GM18508 (cell line): ENCODE measurements at regions not wholly inside any gene's neighbourhood (a gene's known extent, or its start where the extent isn't known, plus 50 kb on each side); places are given as distances from the start of the nearest gene placed in this dataset.

Experiments
- ATAC-seq: cut with Tn5 transposase; IDR thresholded peaks from one replicate; pipeline ENCODE4 v1.9.1; 2021; ENCODE audit warnings: moderate number of reproducible peaks; ENCODE audit not compliant: insufficient read depth, unreplicated experiment

DNA sequence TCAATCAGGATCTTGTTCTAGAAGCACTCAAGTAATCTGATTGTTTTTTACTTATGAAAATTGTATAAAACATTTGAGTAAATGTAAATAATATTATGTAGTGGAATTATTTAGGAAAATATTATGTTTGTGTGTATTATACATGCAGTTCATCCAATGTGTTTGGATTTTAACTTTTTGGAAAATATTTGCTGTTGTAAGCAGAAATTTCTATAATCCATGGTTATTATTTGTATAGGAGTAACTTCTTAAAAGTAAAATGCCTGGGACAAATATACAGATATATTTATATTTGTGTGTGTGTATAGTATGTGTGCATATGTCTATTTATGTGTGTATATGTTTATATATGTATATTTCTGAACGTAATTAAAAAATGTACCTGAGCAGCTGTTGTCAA lies 1394.6 kb upstream of the AGA start:
- ATAC-seq, result no peak

DNA sequence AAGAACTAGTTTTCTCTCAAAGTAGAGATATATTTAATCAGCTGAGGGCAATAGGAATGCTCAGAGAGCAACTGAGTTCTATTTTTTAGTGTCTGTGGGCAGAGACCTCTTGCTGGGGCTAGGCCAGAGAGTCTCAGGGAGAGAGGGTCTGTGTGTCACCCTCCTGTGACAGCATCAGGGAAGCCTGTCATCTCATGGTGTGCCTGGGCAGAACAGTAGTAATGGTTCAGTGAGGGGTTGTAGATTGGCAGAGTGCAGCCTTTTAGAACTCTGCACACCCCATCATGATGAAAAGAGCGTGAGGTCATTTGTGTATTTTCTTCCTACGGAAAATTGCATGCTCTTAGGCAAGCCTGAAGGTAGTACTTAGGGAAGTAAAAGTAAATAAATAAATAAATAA lies 1396.5 kb upstream of the AGA start:
- no peak for ATAC-seq

DNA sequence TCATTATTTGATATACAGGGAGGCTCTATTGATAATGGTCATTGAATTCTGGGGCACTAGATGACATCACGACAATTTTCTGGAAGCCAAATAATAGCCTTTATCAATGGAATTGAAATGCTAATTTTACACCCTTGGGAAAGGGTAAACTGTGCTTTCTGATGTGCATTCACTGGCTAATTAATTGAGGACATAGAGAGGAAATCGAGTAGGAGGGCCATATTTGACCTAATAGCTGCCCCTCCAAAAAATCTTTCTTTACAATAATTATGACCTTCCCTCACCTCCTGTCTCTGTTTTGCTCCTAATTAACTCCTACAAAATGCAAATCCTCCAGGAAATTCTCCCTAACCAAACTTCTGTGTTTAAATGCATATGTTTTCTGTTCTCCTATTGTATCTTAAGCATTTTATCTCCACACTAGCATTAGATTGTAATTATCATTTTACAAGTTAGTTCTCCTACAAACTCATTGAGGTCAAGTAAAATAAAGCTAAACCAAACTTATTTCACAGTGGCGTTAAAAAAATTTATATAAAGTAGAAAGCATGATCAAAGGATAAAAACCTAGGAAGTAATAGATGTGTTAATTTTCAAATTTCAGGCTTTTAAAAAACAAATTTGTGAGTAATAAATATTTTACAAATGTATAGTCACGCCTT lies 1414.0 kb upstream of the AGA start:
- no peak for ATAC-seq

DNA sequence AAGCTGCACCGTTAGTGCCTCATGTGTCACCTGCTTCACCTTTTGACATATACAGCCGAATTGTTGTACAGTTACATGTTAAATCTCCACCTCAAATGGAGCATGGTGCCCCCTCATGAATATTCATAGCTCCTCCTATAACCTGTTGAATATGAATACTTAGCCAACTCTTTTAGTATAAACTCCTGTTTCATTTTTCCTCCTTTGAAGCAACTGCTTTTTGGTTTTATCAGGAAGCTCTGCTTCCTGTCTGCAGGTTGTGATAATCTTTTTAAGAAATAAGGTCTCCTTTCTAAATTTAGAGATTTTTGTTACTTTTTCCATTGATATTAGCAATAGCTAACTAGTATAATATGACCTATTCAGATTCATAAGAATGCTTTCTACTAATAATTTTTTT lies 1429.2 kb upstream of the AGA start:
- no peak for ATAC-seq

DNA sequence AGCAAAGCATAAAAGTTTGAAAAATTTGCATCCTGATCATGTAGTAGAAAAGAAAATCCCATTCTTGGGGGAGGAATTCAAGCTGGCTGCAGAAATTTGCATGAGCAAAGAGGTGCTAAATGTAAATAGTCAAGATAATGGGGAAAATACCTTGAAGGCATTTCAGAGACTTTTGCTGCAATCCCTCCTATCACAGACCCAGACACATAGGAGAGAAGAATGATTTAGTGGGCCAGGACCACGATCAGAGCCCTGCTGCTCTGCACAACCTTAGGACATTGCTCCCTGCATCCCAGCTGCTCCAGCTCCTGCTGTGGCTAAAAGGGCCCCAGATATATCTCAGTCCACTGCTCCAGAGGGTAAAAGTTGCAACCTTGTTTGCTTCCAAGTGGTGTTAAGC lies 1439.7 kb upstream of the AGA start:
- ATAC-seq, result no peak

DNA sequence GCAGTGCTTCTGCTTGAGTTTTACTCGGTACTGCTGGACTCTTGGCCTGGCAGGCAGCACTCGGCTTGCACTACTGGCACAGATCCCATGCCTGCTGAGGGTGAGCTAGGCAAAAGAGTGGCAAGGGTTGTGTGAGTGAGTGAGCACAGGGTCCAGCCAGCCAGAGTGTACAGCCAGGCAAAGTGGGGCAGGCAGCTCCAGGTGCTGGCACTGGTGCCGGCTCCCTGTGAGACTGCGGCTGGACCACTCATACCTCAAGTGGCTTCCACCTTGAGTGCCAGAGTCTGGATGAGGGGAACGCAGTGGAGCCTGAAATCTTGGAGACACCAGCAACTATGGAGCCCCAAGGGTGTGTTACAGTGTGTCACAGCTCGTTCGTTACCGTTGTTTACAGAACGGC lies 1451.9 kb upstream of the AGA start:
- no peak for ATAC-seq

DNA sequence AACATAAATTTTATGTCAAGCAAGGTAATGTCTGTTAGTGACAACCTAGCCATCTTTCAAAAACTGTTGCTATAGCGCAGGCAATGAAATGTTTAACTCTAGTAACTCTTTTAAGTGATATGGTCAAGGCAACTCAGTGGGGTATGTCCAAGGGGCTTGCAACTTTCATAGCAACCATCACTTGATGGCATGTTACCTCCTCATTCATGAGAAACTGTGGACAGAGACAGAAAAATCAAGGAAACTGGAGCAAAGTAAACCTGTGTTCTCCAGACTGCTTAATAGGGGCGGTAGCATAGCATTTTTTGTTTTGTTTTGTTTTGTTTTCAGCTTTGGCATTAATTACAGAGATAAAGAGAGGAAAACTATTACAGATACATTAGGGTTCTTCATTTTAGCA lies 1456.8 kb upstream of the AGA start:
- no peak for ATAC-seq

DNA sequence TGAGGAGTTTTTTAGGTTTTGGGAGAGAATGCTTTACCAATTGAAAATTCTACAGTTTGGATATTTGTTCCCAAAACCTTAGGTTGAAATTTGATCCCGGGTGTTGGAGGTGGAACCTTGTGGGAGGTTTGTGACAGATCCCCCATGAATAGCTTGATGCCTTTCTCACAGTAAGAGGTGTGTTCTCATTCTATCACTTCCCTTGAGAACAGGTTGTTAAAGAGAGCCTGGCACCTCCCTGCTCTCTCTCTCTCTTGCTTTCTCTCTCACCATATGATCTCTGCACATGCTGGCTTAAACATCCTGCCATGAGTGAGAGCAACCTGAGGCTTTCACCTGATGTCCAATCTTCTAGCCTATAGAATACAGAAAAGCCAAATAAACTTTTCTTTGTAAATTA lies 1475.5 kb upstream of the AGA start:
- ATAC-seq, result no peak

DNA sequence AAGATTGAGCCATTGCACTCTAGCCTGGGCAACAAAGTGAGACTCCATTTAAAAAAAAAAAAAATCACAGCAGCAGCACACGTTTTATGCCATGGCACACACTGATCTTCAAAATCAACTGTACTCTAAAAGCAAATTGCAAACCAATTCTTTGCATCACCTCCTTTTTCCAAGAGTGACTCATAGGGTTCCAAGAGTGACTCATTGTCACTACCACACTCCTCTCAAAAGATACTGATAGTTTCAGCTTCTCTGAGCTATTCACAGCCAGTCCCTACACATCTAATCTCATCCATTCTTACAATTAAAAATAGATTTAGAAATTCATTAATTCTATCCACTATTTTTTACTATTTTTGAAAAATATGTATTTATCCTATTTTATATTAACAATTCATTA lies 1494.9 kb upstream of the AGA start:
- ATAC-seq, result no peak

DNA sequence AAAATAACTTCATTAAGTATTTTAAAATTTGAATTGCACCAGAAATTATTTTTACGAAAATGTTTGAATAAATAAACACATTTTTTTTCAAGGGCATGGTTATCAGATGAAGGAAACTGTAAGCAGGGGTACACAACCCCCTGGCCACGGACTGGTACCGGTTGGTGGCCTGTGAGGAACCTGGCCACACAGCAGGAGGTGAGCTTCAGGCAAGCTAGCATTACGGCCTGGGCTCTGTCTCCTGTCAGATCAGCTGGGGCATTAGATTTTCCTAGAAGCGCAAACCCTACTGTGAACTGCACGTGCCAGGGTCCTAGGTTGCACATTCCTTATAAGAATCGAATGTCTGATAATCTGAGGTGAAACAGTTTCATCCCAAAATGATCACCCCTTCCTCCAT lies 1499.7 kb upstream of the AGA start:
- ATAC-seq, result no peak

DNA sequence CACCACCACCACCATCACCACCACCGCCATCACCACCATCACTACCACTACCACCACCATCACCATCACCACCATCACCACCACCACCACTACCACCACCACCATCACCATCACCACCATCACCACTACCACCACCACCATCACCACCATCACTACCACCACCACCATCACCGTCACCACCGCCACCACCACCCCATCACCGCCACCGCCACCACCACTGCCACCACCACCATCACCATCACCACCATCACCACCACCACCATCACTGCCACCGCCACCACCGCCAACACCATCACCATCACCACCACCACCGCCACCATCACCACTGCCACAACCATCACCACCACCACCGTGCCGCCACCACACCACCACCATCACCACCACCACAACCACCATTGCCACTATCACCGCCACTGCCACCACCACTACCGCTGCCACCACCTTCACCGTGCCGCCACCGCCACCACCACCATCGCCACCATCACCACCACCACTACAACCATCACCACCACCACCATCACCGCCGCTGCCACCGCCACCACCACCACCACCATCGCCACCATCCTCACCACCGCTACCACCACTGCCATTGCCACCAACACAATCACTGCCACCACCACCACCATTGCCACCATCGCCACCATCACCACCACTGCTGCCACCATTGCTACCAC lies 1511.3 kb upstream of the AGA start:
- ATAC-seq, result no peak

DNA sequence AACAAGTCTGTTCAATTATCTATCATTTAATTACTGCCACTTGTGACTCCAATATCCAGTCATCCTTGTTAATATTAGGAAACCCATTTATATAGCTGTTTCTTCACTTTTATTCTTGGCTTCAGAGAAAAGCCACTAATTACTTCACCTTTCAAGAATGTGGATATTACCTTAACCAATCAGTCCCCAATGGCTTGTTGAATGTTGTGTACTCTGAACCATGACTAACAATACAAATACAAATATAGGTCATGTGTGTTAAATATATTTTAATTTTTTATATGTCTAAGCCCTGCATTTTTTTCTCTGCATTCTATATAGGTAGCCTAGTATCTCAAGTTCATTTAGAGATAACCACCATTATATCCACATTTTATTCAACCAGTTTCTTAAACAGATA lies 1513.4 kb upstream of the AGA start:
- no peak for ATAC-seq

DNA sequence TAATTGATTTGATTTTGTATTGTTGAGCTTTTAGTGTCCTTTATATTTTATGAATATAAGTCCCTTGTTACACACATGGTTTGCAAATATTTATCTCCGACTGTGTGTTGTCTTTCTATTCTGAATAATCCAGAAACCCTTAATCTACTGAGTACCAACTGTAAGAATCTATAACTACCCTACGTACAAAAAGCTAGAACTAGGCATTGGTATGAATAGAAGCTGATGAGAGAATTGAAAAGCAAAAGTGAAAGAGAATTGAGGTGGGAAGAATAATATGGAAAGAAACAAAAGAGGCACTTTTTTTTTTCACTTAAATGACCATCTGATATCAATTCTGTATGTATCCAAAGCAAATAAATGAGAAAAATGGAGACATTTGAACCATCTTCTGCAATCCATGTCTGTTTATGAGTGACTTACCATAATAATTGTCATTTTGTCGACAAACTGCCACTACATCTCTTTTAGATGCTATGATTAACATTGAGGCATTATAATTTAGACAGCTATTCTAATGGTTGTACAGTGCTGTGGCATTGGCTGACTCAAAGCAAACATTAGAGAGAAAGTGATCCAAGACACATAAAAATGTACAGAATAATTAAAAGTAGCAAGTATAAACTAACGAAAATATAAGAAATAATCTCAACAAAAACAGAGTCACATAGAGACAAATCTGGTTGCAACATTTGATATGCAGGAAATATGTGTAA lies 1516.6 kb upstream of the AGA start:
- no peak for ATAC-seq

DNA sequence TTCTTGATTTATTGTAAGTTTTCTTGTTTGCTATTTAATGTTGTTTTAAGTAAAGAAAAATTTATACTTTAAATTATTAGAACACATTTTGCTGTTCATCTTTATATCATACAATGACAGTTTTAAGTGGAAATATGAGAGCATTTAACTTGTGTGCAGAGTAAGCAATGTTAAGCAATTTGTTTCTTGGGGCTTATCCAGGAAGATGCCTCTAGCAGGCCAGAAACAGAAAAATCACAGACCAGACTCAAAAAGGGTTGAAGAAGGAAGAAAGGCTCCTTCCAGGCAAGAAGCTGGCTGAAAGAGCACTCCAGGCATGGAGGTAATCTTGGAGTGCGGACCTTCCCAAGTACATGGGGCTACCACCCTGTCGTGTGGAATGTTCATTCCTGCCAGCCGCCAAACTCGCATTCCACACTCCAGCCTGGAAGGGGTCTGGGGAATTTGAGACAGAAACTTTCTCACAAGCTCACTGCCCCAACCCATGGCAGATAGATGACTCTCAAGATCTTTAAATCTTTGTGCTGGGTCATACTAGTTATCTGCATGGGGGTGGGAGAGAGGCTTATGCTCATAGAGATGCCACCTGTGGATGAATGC lies 1521.3 kb upstream of the AGA start:
- ATAC-seq, result no peak

DNA sequence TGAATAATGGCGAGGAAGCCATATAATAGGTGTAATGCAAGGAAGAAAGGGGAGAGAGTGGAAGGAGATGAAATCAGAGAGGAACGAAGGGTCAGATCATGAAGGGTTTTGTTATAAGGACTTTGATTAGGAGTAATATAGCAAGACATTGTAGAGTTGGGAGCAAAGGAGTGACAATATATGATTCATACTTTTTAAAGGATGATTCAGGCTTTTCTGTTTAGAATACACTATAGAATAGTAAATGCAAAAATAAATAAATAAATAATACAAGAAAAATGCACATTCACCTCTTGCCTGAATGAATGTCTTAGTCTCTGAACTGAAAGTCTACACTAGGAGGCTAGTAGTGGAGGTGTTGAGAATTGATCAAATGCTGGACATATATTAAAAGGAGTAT lies 1524.4 kb upstream of the AGA start:
- no peak for ATAC-seq

DNA sequence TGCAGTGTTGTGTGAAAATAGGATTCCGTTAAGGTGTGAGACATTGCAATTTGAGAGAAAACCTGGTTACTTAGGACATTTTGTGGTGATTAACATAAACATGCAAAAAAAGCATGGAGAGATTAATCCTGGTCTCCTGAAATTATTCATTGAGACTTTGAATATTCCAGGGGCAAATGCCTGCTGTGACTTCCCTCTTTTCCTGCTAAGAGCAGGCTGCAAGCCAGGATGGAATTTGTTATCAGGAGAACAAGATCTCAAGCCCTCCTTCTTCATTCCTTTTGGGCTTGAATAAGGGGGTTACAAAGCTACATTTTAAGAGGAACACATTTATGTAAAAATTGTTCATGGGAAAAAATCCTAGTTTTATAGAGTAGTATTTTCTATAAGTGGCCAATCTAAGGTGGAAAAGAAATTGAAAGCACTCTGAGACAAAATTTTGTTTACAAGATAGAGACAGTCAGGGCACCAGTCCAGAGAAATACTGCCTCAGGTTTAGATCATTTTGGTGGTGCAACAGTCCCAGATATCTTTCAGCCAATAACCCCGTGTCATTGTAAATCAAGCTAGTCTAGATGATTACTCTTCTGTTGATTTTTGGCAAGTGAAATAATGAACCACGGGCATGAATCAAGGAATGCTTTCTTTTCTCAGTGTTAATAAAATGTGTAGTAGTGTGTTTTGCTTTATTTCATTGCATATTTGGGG lies 1528.3 kb upstream of the AGA start:
- ATAC-seq, result no peak

DNA sequence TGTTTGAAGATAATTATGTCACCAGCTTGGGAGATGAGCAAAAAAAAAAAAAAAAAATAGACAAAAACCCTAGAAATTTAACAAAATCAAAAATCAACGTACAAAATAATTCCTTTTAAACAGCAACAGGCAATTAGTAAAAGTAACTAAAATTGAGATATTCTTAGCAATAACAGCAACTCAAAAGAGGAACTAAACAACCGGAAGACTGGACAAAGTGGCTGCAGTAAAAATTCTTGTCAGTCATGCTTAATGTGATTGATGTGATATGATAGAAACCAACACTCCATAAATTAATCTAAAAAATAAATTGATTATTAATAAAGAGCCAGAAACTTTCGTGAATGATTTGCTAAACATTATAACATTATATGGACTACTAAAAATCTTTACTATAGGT lies 1534.6 kb upstream of the AGA start:
- no peak for ATAC-seq

DNA sequence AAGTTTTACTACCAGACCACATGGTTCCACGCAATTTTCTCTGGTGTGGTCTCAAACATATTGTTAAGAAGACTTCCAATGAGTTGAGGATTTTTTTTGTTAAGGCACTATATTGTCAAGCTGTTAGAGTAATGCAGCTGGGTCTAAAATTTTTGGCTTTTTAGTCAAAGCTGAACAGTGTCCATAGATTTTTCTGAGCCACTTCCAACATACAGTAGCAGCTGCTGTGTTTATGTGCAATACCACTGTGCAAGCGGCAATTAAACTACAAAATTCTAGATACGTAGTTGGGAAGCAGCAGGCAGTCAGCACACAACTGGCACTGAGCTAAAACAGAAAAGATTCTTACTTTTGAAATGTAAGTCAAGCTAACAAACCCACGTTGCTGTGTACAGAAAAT lies 1551.1 kb upstream of the AGA start:
- no peak for ATAC-seq

DNA sequence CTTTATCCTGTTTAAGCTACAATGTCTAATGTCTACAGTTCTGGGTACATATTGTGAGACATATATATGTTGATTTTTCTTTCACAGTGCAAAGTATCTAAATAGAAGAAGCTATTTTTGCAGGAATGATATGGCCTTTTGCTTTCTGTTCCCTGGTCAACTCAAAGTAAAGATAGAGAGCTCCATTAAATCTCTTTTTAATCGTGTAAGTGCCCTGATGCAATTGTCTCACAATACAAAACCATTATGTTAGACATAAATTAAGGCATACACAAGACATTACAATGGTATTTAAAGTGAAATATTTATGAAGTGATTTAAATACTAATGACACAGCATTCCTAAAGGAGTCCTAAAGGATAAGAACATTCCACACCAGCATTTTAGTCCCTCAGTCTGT lies 1559.7 kb upstream of the AGA start:
- no peak for ATAC-seq

DNA sequence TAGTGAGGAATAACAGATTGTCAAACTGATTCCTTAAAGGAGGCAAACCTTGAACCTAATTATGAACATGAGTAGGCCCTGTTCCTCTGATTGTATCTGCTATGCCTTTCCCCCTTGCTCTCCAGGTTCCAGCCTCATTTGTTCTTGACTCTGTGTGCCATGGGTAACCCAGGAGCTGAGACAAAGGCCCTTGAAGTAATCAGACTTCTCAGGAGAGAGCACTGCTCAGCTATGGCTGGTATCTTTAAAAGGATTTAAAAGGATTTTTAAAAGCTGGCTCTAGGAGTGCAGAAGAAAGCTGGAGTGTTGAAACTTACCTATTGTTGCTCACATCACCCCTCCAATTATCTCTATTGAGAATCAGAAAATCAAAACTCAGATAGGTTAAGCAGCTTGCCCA lies 1565.5 kb upstream of the AGA start:
- ATAC-seq, result no peak

DNA sequence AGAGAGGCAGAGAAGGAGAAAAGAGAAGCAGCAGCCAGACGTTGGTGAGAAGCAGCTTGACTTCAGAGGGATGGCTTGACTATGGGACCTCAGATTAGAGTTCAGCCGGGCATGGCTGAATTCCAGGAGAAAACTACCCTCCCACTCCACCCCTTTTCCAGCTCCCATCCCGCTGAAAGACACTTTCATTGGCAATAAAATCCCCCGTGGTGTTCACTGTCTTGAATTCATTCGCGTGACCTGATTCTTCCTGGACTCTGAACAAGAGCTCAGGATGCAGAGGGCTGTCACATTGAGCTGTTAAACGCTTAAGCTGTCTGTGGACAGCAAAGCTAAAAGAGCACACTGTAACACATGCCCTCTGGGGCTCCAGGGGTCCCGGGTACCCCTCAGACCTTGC lies 1575.3 kb upstream of the AGA start:
- ATAC-seq, result no peak
